Stomach (tissue), 8 donors: ENCODE measurements at regions not wholly inside any gene's neighbourhood (a gene's known extent, or its start where the extent isn't known, plus 50 kb on each side); places are given as distances from the start of the nearest gene placed in this dataset.

ENCODE experiments used
- DNase-seq, 2 donors: peaks; one replicate each; pipeline versions ENCODE4 v3.0.0 to v3.0.0-alpha.2; 2013 to 2019
- H3K27ac ChIP-seq, 5 donors: fragments of 200-600 bp in 4 of 5; sonication (generic) in 4 of 5; one replicate each; pipeline ENCODE4 v1.5.1; 2013 to 2019; ENCODE audit warnings: mild to moderate bottlenecking in 1 of 5, moderate library complexity in 1 of 5
- H3K27me3 ChIP-seq, 3 donors: fragments of 200-600 bp; sonication (generic); one replicate each; pipeline ENCODE4 v1.5.1; 2017 to 2019; ENCODE audit warnings: mixed run types in 1 of 3
- H3K36me3 ChIP-seq, 4 donors: fragments of 200-600 bp; sonication (generic); 1 replicate in 3 of 4; 2 replicates in 1 of 4; pipeline ENCODE4 v1.5.1; 2016 to 2019
- H3K4me1 ChIP-seq, 4 donors: fragments of 200-600 bp; sonication (generic); one replicate each; pipeline ENCODE4 v1.5.1; 2016 to 2019
- H3K4me3 ChIP-seq, 4 donors: fragments of 200-600 bp; sonication (generic) in 3 of 4; one replicate each; pipeline ENCODE4 v1.5.1; 2016 to 2019; ENCODE audit warnings: mild to moderate bottlenecking in 1 of 4
- H3K9me3 ChIP-seq, 4 donors: fragments of 200-600 bp; sonication (generic); one replicate each; pipeline ENCODE4 v1.5.1; 2016 to 2019
- CTCF ChIP-seq, 7 experiments: fragments of 450-650 bp in 4 of 7; fragments of 200-600 bp in 3 of 7; sonication (generic) in 3 of 7; IDR thresholded peaks; one replicate each; pipeline ENCODE4 v1.5.1; 2016 to 2019; ENCODE audit warnings: antibody characterized with exemption in 7 of 7, control low read depth in 2 of 7, mild to moderate bottlenecking in 1 of 7
- EP300 ChIP-seq: sonication (generic); formaldehyde crosslinking; IDR thresholded peaks from one replicate; pipeline ENCODE4 v1.6.1; 2017; ENCODE audit warnings: antibody characterized with exemption
- POLR2A ChIP-seq, 4 donors: fragments of 450-650 bp; IDR thresholded peaks; one replicate each; pipeline ENCODE4 v1.6.1; 2016; ENCODE audit warnings: antibody characterized with exemption in 4 of 4, control low read depth in 2 of 4, mild to moderate bottlenecking in 1 of 4, moderate library complexity in 1 of 4
- POLR2AphosphoS5 ChIP-seq, 3 donors: sonication (generic); formaldehyde crosslinking; IDR thresholded peaks; one replicate each; pipeline ENCODE4 v1.6.1; 2016; ENCODE audit warnings: antibody characterized with exemption in 3 of 3
- WGBS, 5 donors: extraction: QIAGEN DNeasy Blood & Tissue Kit in 3 of 5; methylation state at CpG; one replicate each; pipeline versions ENCODE4 v1.1.5 to v1.1.7; 2013 to 2018; 5-methylcytosine and 5-hydroxymethylcytosine counted together
- intact Hi-C: fragments of 100-400 bp; cut with DNase I; formaldehyde crosslinking; loops from one replicate; pipeline ENCODE4 v1.15.1; 2023; ENCODE audit warnings: low total_unique reads
- donor health status: healthy with polysubstance abuse.
- donor health status: Bipolar disorder and iron deficiency.
- donor health status: healthy.

GRCh38 chr15:73001840-73002239 is 50.4 kb upstream of the NEO1 start:
- 86 to 93% (median 93%) methylated on average over 2 of the region's 2 CpGs for WGBS, 5 donors
- H3K4me3 ChIP-seq, result no peak overlapping the region
- H3K9me3 ChIP-seq, result no peaks in the 10 kb centered on the region
- no peak for TF ChIP-seq EP300
- TF ChIP-seq POLR2A (IDR thresholded peaks at IDR 0.05), result no peak
- TF ChIP-seq CTCF (IDR thresholded peaks at IDR 0.05), result no peak
- TF ChIP-seq POLR2AphosphoS5 (IDR thresholded peaks at IDR 0.05), result no peak
- H3K36me3 ChIP-seq, result no peaks in the 10 kb centered on the region
- DNase-seq, result no peak
- intact Hi-C loops, result no loop called here
- no peak overlapping the region for H3K27ac ChIP-seq
- H3K4me1 ChIP-seq, result peaks cover 0 to 9% (median 2%) of the 10 kb centered on the region in 4 donors
- no peaks in the 10 kb centered on the region for H3K27me3 ChIP-seq

GRCh38 chr15:73000293-73000692 is 52.0 kb upstream of the NEO1 start:
- TF ChIP-seq POLR2A (IDR thresholded peaks at IDR 0.05) (no peak), EP300 (no peak), CTCF (IDR thresholded peaks at IDR 0.05) (no peak), POLR2AphosphoS5 (IDR thresholded peaks at IDR 0.05) (no peak)
- intact Hi-C loops, result no loop called here
- Histone ChIP-seq H3K4me3 (no peak overlapping the region), H3K27me3 (no peaks in the 10 kb centered on the region), H3K4me1 (peaks cover 0 to 9% (median 2%) of the 10 kb centered on the region in 4 donors), H3K36me3 (no peaks in the 10 kb centered on the region), H3K27ac (no peak overlapping the region), H3K9me3 (no peaks in the 10 kb centered on the region)
- no peak for DNase-seq
- WGBS, 5 donors, result 37 to 48% (median 45%) methylated on average over 4 of the region's 4 CpGs

- no peaks in the 10 kb centered on the region for H3K27me3 ChIP-seq
- no peaks in the 10 kb centered on the region for H3K9me3 ChIP-seq
- TF ChIP-seq CTCF (IDR thresholded peaks at IDR 0.05) (no peak), POLR2A (IDR thresholded peaks at IDR 0.05) (no peak), EP300 (no peak), POLR2AphosphoS5 (IDR thresholded peaks at IDR 0.05) (no peak)
- no peak for DNase-seq
- 74 to 81% (median 75%) methylated on average over 3 of the region's 3 CpGs for WGBS, 5 donors
- H3K4me1 ChIP-seq, result peaks cover 0 to 16% (median 4%) of the 10 kb centered on the region in 4 donors
- no peak overlapping the region for H3K27ac ChIP-seq
- no peaks in the 10 kb centered on the region for H3K36me3 ChIP-seq
- intact Hi-C loops, result no loop called here
- H3K4me3 ChIP-seq, result no peak overlapping the region
Measured at GRCh38 chr15:72999586-72999985, 52.7 kb upstream of the NEO1 start.

- no peaks in the 10 kb centered on the region for H3K36me3 ChIP-seq
- no peaks in the 10 kb centered on the region for H3K9me3 ChIP-seq
- 51 to 77% (median 58%) methylated on average over 18 of the region's 18 CpGs for WGBS, 5 donors
- H3K4me1 ChIP-seq, result peaks cover 0 to 23% (median 7%) of the 10 kb centered on the region in 4 donors
- DNase-seq, result peak; percentile 29 to 37
- H3K4me3 ChIP-seq, result no peak overlapping the region
- intact Hi-C loops, result no loop called here
- TF ChIP-seq POLR2AphosphoS5 (IDR thresholded peaks at IDR 0.05) (no peak), CTCF (IDR thresholded peaks at IDR 0.05) (no peak), EP300 (no peak), POLR2A (IDR thresholded peaks at IDR 0.05) (no peak)
- H3K27me3 ChIP-seq, result no peaks in the 10 kb centered on the region
- H3K27ac ChIP-seq, result no peak overlapping the region
Measured at GRCh38 chr15:72998681-72999466, 53.4 kb upstream of the NEO1 start.
